Endothelial cell of umbilical vein (primary cell): ENCODE measurements at regions not wholly inside any gene's neighbourhood (a gene's known extent, or its start where the extent isn't known, plus 50 kb on each side); places are given as distances from the start of the nearest gene placed in this dataset.

Experiments used
- BruUV-seq: library from RNA; stranded (reverse); fragments of 400-500 nt; replicated peaks from 2 replicates; lab custom pipeline; 2021; lab: Mats Ljungman, UMichigan
- CTCF ChIA-PET: fragments of 300-600, 350-600 bp; sonication (Branson Sonifier 250); formaldehyde crosslinking; loops from one replicate; lab custom pipeline; 2021; ENCODE audit warnings: antibody characterized with exemption, inconsistent platforms; lab: Charles Lee
- POLR2A ChIA-PET: fragments of 300-600, 350-600 bp; sonication (Branson Sonifier 250); formaldehyde crosslinking; loops from one replicate; lab custom pipeline; 2021; ENCODE audit warnings: antibody characterized with exemption, inconsistent platforms; lab: Charles Lee
- DNase-seq: peaks from one replicate; pipeline ENCODE4 v3.0.0-alpha.2; 2011; ENCODE audit warnings: low read depth, low spot score
- FAIRE-seq: peaks from 2 replicates; lab custom pipeline; 2011; peaks lifted over from hg19 to GRCh38; lab: Jason Lieb, UNC
- H2AFZ ChIP-seq: 2 replicates; pipeline ENCODE4 v1.6.0; 2012; ENCODE audit warnings: low read depth, low read length, control low read depth, inconsistent platforms
- H3K27ac ChIP-seq: 2 replicates; pipeline ENCODE4 v1.5.1; 2011; ENCODE audit warnings: low read depth, mild to moderate bottlenecking, control low read depth, low read length, moderate library complexity; ENCODE audit not compliant: insufficient read depth
- H3K27me3 ChIP-seq, 2 experiments: 2 replicates each; pipeline versions ENCODE4 v1.6.0 to v1.6.1; 2011; ENCODE audit warnings: low read length in 2 of 2, mixed read lengths in 1 of 2; ENCODE audit not compliant: control insufficient read depth in 2 of 2, insufficient read depth in 2 of 2
- H3K36me3 ChIP-seq, 2 experiments: 2 replicates in 1 of 2; 3 replicates in 1 of 2; pipeline ENCODE4 v1.5.1; 2011; ENCODE audit warnings: low read length in 2 of 2, mild to moderate bottlenecking in 1 of 2, moderate library complexity in 1 of 2; ENCODE audit not compliant: control insufficient read depth in 2 of 2, insufficient read depth in 2 of 2; ENCODE audit errors: extremely low read depth in 1 of 2
- H3K4me1 ChIP-seq: 3 replicates; pipeline ENCODE4 v1.5.1; 2011; ENCODE audit warnings: mild to moderate bottlenecking, low read length; ENCODE audit not compliant: control insufficient read depth, insufficient read depth; ENCODE audit errors: extremely low read depth
- H3K4me2 ChIP-seq: 2 replicates; pipeline ENCODE4 v1.6.1; 2011; ENCODE audit warnings: low read length, control low read depth, mixed read lengths; ENCODE audit not compliant: insufficient read depth
- H3K4me3 ChIP-seq, 3 experiments: fragments of 200-600 bp in 1 of 3; sonication (generic), shearing (Covaris generic) in 1 of 3; replicated peaks in 1 of 3; 2 replicates each; pipeline ENCODE4 v1.5.1; 2011 to 2016; ENCODE audit warnings: control low read depth in 3 of 3, low read length in 3 of 3, mild to moderate bottlenecking in 2 of 3, inconsistent platforms in 1 of 3, low read depth in 1 of 3, moderate library complexity in 1 of 3; ENCODE audit not compliant: insufficient read depth in 1 of 3
- H3K79me2 ChIP-seq: 2 replicates; pipeline ENCODE4 v1.6.0; 2012; ENCODE audit warnings: low read length, inconsistent platforms; ENCODE audit not compliant: control insufficient read depth, insufficient read depth
- H3K9ac ChIP-seq: replicated peaks from 2 replicates; pipeline ENCODE3; 2011; ENCODE audit warnings: low read length, control low read depth; ENCODE audit not compliant: insufficient read depth; ENCODE audit errors: extremely low read depth
- H3K9me1 ChIP-seq: replicated peaks from 3 replicates; pipeline ENCODE4 v1.6.0; 2011; ENCODE audit warnings: mild to moderate bottlenecking, low read length; ENCODE audit not compliant: control insufficient read depth, insufficient read depth; ENCODE audit errors: extremely low read depth
- H3K9me3 ChIP-seq: replicated peaks from 2 replicates; pipeline ENCODE4 v1.5.1; 2012; ENCODE audit warnings: low read length, inconsistent platforms; ENCODE audit not compliant: control insufficient read depth, insufficient read depth
- H4K20me1 ChIP-seq: replicated peaks from 2 replicates; pipeline ENCODE3; 2011; ENCODE audit warnings: mild to moderate bottlenecking, low read length; ENCODE audit not compliant: control insufficient read depth, insufficient read depth; ENCODE audit errors: extremely low read depth
- CTCF ChIP-seq, 2 donors: IDR thresholded peaks; 1 replicate in 1 of 2; 2 replicates in 1 of 2; pipeline ENCODE4 v1.5.1; 2011; ENCODE audit warnings: low read length in 2 of 2, mild to moderate bottlenecking in 2 of 2, moderate library complexity in 2 of 2, control low read depth in 1 of 2, inconsistent platforms in 1 of 2, low read depth in 1 of 2; ENCODE audit not compliant: insufficient read depth in 1 of 2; ENCODE audit errors: extremely low read depth in 1 of 2
- EZH2 ChIP-seq: IDR thresholded peaks from 2 replicates; pipeline ENCODE4 v1.6.1; 2012; ENCODE audit warnings: borderline replicate concordance, low read depth, mild to moderate bottlenecking, moderate library complexity, low read length, inconsistent platforms; ENCODE audit not compliant: severe bottlenecking
- FOS ChIP-seq: IDR thresholded peaks from 2 replicates; pipeline ENCODE4 v1.6.1; 2011; ENCODE audit warnings: mild to moderate bottlenecking, low read length, moderate library complexity, borderline replicate concordance; ENCODE audit not compliant: insufficient read depth
- GATA2 ChIP-seq: IDR thresholded peaks from 2 replicates; pipeline ENCODE4 v1.7.0; 2011; ENCODE audit warnings: low read depth, mild to moderate bottlenecking, moderate library complexity, mixed read lengths, low read length; ENCODE audit not compliant: insufficient read length, insufficient read depth
- JUN ChIP-seq: IDR thresholded peaks from 2 replicates; pipeline ENCODE4 v1.6.1; 2011; ENCODE audit warnings: borderline replicate concordance, low read depth; ENCODE audit not compliant: insufficient read length, insufficient read depth
- MYC ChIP-seq: IDR thresholded peaks from one replicate; pipeline ENCODE4 v1.6.1; 2011; ENCODE audit warnings: mild to moderate bottlenecking, low read depth, low read length
- POLR2A ChIP-seq: IDR thresholded peaks from 2 replicates; pipeline ENCODE4 v1.6.1; 2012; ENCODE audit warnings: low read depth, mild to moderate bottlenecking, control low read depth, low read length
- POLR2AphosphoS5 ChIP-seq: IDR thresholded peaks from 2 replicates; pipeline ENCODE4 v1.6.1; 2012; ENCODE audit warnings: low read depth, mild to moderate bottlenecking, control low read depth, low read length, moderate library complexity; ENCODE audit not compliant: insufficient read depth
- dilution Hi-C: fragments of 300-500 bp; cut with MboI; formaldehyde crosslinking; loops from one replicate; pipeline ENCODE4 v1.15.0; 2019; ENCODE audit warnings: low sequenced_read_pairs; ENCODE audit not compliant: extremely low pct_ligation_motif_present
- intact Hi-C: fragments of 100-400 bp; cut with micrococcal nuclease; formaldehyde crosslinking; loops from one replicate; pipeline ENCODE4 v1.10.0; 2022
- TF ChIP-seq, protein P1 (sequence below): IDR thresholded peaks from 2 replicates; pipeline ENCODE4 v1.6.1; 2011; ENCODE audit not compliant: insufficient read depth, insufficient read length

DNA sequence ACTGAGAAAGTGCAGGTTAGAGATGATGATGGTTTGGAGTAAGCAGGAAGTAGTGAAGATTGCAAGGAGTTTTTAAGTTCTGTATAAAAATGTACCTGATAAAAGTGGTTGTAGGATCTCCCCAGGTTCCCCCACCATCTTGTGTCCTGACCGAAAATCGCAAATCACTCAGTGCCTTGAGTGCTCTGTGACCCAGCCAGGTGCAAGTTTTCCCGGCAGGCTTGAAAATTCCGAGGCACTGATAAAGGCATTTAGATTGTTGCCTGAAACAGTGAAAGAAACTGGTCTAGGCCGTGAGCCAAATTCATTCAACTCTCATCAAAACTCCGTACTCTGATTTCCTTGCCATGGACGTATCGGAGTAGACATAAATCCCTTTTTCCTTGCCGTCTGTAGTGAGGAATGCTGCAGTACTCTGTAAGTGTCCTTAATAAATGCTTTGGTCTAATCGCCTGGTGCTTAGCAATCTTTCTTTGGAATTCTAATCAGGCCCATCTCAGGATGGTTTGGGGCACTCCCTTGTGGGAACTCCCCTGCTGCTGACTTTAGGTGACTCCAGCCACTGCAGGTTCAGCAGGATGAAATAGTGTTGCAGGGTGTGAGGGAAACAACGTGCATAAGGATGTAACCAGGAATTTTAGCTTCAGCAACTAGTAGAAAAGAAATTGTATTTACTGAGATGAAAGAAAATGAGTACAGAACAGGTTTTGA is 1199.8 kb upstream of the MAP3K7 start:
- H3K9me1 ChIP-seq = no peaks in the 10 kb centered on the region
- H3K9ac ChIP-seq = no peak overlapping the region
- no peaks in the 10 kb centered on the region for H3K9me3 ChIP-seq
- dilution Hi-C loops = no loop called here
- H3K27ac ChIP-seq = no peak overlapping the region
- H3K4me2 ChIP-seq = no peak overlapping the region
- TF ChIP-seq CTCF (IDR thresholded peaks at IDR 0.05; ENCODE audit: extremely low read depth in 1 of 2, insufficient read depth in 1 of 2, low read depth in 1 of 2, low read length in 2 of 2) (no peak), POLR2AphosphoS5 (no peak), MYC (no peak), JUN (no peak), FOS (no peak), GATA2 (no peak), EZH2 (no peak), POLR2A (no peak)
- TF ChIP-seq, protein P1, sequence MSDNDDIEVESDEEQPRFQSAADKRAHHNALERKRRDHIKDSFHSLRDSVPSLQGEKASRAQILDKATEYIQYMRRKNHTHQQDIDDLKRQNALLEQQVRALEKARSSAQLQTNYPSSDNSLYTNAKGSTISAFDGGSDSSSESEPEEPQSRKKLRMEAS = no peak
- H3K27me3 ChIP-seq = no peaks in the 10 kb centered on the region
- ChIA-PET POLR2A (no interaction called here), CTCF (no interaction called here)
- H4K20me1 ChIP-seq = no peaks in the 10 kb centered on the region
- no peaks in the 10 kb centered on the region for H3K36me3 ChIP-seq
- BruUV-seq = no TSS peak
- no peak overlapping the region for H3K4me3 ChIP-seq
- no peak overlapping the region for H2AFZ ChIP-seq
- H3K79me2 ChIP-seq = no peaks in the 10 kb centered on the region
- no peak for FAIRE-seq
- intact Hi-C loops = no loop called here
- no peak for DNase-seq
- H3K4me1 ChIP-seq = no peaks in the 10 kb centered on the region
